NK-92 (cell line): ENCODE measurements at regions not wholly inside any gene's neighbourhood (a gene's known extent, or its start where the extent isn't known, plus 50 kb on each side); places are given as distances from the start of the nearest gene placed in this dataset.
"Not testable (repeated sequence)": the region's sequence is repeated elsewhere in the genome, so short reads cannot be mapped to it uniquely, and the experiment has no call there.

Experiments
- DNase-seq: peaks from one replicate; lab custom pipeline; 2025; ENCODE audit not compliant: unreplicated experiment; lab: John Stamatoyannopoulos, UW

DNA sequence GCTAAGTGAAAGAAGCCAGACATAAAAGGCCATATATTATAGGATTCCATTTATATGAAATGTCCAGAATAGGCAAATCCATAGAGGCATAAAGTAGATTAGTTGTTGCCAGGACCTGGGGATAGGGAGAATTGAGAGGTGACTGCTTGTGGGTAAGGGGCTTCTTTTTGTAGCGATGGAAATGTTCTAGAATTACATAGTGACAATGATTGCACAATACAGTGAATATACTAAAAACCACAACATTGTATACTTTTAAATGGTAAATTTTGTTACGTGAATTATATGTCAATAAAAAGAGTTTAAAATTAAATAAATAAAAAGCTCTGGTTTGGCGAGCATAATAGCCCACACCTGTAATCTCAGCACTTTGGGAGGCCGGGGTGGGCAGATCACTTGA, 486.8 kb downstream of the KLF12 start:
- no peak for DNase-seq

DNA sequence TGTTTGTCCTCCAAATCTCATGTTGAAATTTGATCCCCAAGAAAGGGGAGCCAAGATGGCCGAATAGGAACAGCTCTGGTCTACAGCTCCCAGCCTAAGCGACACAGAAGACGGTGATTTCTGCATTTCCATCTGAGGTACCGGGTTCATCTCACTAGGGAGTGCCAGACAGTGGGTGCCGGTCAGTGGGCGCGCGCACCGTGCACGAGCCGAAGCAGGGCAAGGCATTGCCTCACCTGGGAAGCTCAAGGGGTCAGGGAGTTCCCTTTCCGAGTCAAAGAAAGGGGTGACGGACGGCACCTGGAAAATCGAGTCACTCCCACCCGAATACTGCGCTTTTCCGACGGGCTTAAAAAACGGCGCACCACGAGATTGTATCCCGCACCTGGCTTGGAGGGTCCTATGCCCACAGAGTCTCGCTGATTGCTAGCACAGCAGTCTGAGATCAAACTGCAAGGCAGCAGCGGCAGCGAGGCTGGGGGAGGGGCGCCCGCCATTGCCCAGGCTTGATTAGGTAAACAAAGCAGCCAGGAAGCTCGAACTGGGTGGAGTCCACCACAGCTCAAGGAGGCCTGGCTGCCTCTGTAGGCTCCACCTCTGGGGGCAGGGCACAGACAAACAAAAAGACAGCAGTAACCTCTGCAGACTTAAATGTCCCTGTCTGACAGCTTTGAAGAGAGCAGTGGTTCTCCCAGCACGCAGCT, 493.6 kb downstream of the KLF12 start:
- DNase-seq, result not testable (repeated sequence)

DNA sequence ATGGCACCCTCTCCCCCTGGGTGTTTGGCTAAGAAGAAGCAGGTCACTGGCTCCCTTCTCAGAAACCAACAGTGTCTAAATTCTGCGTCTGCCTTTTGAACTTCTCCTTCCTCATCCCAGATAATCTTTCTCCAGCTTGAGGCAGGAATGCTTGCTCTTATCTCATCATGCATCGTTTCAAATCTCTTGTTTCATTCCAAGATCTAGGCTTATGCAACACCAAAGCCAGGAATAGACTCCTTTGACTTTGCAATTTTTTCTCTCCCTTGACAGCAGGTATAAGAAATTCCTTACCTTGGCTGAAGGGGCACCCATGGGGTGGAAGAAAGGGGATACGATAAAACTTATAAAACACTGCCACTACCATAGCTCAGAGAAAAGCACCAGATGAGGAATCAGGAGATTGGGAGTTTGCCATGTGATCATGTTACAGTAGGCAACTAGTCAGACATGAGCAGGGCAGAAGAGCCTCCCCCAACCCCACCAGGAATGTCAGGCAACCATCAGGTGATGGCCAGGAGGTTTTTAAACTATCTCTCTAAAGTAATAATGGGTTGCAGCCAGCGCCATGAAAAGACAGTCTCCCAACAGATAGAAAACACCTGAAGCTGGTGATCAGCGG, 498.9 kb downstream of the KLF12 start:
- DNase-seq, result no peak

DNA sequence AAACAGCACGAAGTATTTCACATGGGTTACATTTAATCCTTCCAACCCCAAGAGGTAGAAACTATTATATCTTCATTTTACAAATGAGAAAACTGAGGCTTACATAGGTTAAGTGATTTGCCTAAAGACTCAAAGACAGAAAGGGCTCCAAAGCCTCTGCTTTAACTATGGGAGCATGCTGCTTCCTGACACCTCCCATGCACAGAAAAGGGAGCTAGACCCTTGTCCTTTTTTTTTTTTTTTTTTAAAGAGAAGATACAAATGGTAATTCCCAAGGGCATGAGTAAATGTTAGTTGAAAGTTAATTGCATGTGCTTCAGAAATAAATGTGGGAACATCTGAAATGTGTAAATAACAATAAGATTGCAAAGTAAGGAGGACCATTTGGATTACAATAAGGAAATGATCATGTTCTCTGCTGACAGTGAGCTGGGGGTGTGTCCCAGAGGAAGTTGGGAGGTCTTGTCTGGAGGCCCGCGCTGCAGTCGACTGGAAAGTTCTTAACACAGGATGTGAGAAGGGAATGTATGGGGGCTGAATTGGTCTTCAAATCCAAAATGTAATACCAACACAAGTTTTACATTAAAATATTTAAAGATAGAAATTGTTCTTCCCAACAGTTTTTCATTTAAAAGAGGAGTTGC, 500.3 kb downstream of the KLF12 start:
- DNase-seq, result no peak

GRCh38 chr13:73631411-73631810, 502.8 kb downstream of the KLF12 start:
- DNase-seq, result no peak

- DNase-seq, result no peak
Observed at GRCh38 chr13:73625562-73626339, 508.5 kb downstream of the KLF12 start.

DNA sequence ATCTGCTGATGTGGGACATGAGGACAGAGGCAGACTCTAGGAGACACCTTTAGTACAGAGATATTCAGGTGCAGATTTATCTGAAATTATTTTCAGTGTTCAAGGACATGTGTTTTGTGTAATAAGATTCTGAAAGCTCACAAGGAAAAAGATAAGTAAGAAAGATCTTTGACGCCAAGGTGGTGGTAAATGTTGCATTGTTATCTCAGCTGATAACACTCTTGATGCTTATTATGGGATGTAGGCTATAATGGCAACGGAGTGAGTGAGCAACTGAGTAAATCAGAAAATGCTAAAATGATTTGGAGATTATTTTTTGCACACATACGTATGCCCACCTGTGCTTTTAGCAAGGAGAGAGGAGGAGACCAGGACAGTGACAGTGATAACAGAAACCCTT, 510.9 kb downstream of the KLF12 start:
- no peak for DNase-seq

DNA sequence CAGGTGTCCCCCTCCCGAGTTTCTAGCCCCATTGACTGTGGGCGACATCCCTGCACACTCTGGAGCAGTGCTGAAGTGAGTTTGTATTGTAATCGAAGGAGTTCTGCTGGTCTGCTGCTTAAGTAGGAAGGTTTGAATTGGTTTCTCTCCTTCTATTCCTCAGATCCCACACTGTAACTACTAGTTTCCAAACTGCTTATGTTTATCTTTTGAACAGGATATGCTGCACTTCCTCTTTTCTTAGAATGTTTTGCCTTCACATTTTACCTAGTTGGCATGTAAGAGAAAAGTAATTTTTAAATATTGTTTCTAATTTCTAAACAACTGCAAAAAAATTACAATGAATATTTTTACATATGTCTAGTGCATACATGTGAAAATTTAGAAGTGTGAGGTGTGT, 511.8 kb downstream of the KLF12 start:
- no peak for DNase-seq

DNA sequence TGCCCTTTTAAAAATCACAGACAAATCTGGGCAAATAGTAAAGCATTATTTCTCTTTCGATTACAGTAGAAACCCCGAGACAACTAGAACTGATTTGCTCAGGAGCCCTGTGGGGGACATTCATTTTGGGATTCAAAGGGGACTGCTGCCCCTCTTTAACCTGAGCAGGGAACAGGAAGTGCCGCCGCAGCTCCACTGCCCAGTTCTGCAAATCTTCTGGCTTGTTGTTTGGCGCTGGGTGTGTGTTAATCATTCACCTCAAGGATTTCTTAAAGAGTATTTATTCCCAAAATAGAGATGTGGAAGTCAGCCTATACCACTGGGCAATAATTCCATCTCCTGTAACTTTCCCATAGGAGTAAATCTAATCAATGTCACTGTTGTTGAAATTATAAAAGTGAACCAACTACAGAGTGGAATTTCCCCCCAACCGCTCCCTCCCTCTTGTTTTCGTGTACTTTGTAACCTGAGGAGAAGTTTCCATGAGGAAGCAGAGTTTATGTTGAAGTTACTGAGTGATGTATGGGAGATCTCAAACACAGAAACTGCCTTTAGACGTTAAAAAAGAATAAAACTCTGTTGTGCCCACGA, 515.8 kb downstream of the KLF12 start:
- DNase-seq, result no peak

DNA sequence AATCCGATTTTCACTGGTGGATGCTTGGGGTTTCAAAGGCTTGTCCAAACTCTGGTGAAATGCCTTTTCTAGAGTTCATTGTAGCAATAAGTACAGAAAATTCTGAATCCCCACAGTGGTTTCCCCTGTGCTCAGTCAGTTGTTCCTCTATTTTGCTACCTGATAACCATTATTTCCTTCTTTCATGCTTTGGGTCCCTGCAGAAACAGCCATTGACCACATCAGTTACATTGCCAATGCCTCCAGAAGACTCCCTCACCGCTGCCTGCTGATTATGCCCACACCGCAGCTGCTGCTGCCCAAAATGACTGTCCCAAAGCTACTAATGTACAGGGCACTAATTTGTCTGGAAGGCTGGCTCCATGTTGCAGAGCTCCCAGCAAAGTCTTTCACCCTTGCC, 517.3 kb downstream of the KLF12 start:
- DNase-seq, result no peak

DNA sequence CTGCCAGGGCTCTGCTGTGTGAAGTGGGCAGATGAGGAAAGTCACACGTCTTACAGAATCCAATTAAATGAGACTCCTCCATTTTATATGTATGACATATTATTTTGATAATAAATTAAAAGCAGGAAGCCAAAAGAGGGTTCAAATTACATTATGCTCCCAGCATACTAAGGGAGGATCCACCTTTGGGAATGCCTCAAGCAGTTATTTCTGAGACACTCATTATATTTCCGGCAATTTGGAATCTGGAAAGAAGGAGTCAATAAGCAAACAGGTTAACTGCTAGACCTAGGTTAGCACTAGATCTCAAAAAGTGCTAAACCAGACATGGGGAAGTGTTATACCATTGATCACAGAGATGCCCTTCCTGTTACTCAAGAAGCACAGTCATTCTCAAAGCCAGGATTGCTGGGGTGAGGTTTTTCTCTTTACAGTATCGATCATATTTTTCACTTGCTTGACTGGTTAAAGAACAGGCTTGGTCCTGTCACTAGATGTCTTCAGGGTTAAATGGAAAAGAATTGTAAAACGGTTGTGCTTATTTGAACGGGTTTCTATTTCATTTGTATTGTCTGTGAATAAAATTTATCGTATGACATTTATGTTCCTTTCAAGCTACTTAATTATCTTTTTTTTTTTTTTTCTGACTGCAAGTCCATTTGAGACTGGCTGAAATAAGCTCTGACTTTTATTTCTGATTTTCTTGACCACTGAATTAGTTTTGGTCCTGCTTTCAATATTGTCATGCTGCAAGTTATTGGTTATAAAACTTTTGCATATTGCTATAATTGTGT, 523.2 kb downstream of the KLF12 start:
- DNase-seq, result no peak

GRCh38 chr13:73608711-73609485, 525.3 kb downstream of the KLF12 start:
- no peak for DNase-seq

- DNase-seq, result no peak
Observed at GRCh38 chr13:73608157-73608516, 526.1 kb downstream of the KLF12 start.

DNA sequence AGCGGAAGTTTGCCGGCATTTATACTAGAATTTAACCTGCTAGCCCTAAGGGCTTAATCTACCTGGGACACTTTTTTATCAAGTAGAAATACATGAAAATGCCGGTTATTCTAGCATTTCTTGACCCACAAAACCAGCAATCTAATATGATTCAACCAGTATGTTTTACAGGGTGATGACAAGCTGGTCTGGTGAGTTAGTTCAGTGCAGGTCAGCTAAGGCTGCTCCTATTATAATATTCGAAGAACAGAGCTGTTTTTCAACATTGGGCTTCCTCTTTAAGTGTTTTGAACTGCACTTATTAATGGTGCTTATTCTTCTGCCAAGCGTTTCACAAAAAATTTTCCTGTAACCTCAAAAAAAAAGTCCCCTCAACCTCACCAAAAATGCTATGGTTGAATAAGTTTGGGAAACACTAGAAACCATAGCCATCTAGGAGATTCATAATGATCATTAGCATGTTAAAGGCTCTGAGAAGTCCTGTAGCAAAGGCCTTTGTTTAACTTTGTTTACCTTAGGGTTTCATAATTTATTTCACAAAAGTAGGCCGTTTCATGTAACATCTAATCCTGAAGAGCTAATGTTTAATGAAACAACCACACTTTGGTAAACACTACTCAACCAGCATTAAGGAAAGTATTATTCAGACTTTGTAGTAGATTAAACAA, 526.6 kb downstream of the KLF12 start:
- no peak for DNase-seq

GRCh38 chr13:73603646-73604045, 530.6 kb downstream of the KLF12 start:
- no peak for DNase-seq

DNA sequence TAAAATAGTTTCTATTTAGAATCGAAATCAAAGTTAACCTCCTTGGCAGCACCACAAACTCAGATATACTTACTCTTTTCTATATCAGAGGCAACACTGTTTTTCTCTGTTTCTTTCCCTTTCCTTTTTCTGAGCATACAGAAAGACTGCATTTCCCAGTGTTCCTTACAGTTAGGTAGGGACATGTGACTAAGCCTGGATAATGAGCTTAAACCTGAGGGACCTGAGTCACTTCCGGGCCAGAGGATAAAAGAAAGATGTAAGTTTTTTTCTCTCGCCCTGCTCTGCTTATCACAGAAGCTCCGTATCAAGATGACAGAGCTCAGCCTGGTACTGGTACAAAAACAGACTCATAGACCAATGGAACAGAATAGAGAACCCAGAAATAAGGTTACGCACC, 531.9 kb downstream of the KLF12 start:
- DNase-seq, result no peak

- no peak for DNase-seq
Observed at GRCh38 chr13:73601708-73602107, 532.5 kb downstream of the KLF12 start.

- DNase-seq, result no peak
Observed at GRCh38 chr13:73599232-73600128, 534.7 kb downstream of the KLF12 start.
